ENCODE measurements at regions not wholly inside any gene's neighbourhood (a gene's known extent, or its start where the extent isn't known, plus 50 kb on each side); places are given as distances from the start of the nearest gene placed in this dataset.
"Not testable (repeated sequence)": the region's sequence is repeated elsewhere in the genome, so short reads cannot be mapped to it uniquely, and the experiment has no call there.

- no peaks in the 10 kb centered on the region for H3K4me1 ChIP-seq
- H3K27me3 ChIP-seq: no peaks in the 10 kb centered on the region
- H3K4me3 ChIP-seq: no peak overlapping the region
- TF ChIP-seq CTCF (IDR thresholded peaks at IDR 0.05): no peak
- TF ChIP-seq POLR2A (IDR thresholded peaks at IDR 0.05): no peak
- no peaks in the 10 kb centered on the region for H3K36me3 ChIP-seq
- H3K9me3 ChIP-seq: no peaks in the 10 kb centered on the region
- no peak overlapping the region for H3K27ac ChIP-seq
- DNase-seq: no peak
Observed at GRCh38 chr7:49644396-49645166, 128.9 kb upstream of the VWC2 start.

GRCh38 chr7:49645296-49645695, 128.1 kb upstream of the VWC2 start:
- H3K36me3 ChIP-seq: no peaks in the 10 kb centered on the region
- DNase-seq: no peak
- no peaks in the 10 kb centered on the region for H3K9me3 ChIP-seq
- no peaks in the 10 kb centered on the region for H3K4me1 ChIP-seq
- H3K4me3 ChIP-seq: no peak overlapping the region
- TF ChIP-seq CTCF (IDR thresholded peaks at IDR 0.05) (no peak), POLR2A (IDR thresholded peaks at IDR 0.05) (no peak)
- no peak overlapping the region for H3K27ac ChIP-seq
- no peaks in the 10 kb centered on the region for H3K27me3 ChIP-seq

- H3K27me3 ChIP-seq: no peaks in the 10 kb centered on the region
- H3K4me3 ChIP-seq: no peak overlapping the region
- DNase-seq: no peak
- no peak overlapping the region for H3K27ac ChIP-seq
- H3K9me3 ChIP-seq: no peaks in the 10 kb centered on the region
- TF ChIP-seq POLR2A (IDR thresholded peaks at IDR 0.05) (no peak), CTCF (IDR thresholded peaks at IDR 0.05) (no peak)
- H3K4me1 ChIP-seq: no peaks in the 10 kb centered on the region
- no peaks in the 10 kb centered on the region for H3K36me3 ChIP-seq
Observed at GRCh38 chr7:49660170-49660783, 113.2 kb upstream of the VWC2 start.

- no peak for DNase-seq
- Histone ChIP-seq H3K27ac (no peak overlapping the region), H3K4me1 (no peaks in the 10 kb centered on the region), H3K36me3 (no peaks in the 10 kb centered on the region), H3K4me3 (no peak overlapping the region), H3K9me3 (no peaks in the 10 kb centered on the region), H3K27me3 (no peaks in the 10 kb centered on the region)
- TF ChIP-seq CTCF (IDR thresholded peaks at IDR 0.05) (no peak), POLR2A (IDR thresholded peaks at IDR 0.05) (no peak)
Observed at GRCh38 chr7:49660976-49661375, 112.5 kb upstream of the VWC2 start.

GRCh38 chr7:49665963-49666362, 107.5 kb upstream of the VWC2 start:
- not testable (repeated sequence) for H3K27me3 ChIP-seq, DNase-seq, H3K9me3 ChIP-seq

GRCh38 chr7:49666764-49667163, 106.7 kb upstream of the VWC2 start:
- Histone ChIP-seq H3K4me1 (no peaks in the 10 kb centered on the region), H3K27me3 (no peaks in the 10 kb centered on the region), H3K36me3 (no peaks in the 10 kb centered on the region), H3K4me3 (no peak overlapping the region), H3K27ac (no peak overlapping the region), H3K9me3 (no peaks in the 10 kb centered on the region)
- no peak for DNase-seq
- no peak for TF ChIP-seq CTCF (IDR thresholded peaks at IDR 0.05)
- TF ChIP-seq POLR2A (IDR thresholded peaks at IDR 0.05): no peak

More at GRCh38 chr7:49665963-49666362, 107.5 kb upstream of the VWC2 start:
- not testable (repeated sequence) for H3K4me1 ChIP-seq, H3K4me3 ChIP-seq, H3K36me3 ChIP-seq, H3K27ac ChIP-seq
